ENCODE measurements at regions not wholly inside any gene's neighbourhood (a gene's known extent, or its start where the extent isn't known, plus 50 kb on each side); places are given as distances from the start of the nearest gene placed in this dataset.

GRCh38 chr10:44066527-44067255 lies 318.2 kb downstream of the CXCL12 start:
- TF ChIP-seq CTCF (IDR thresholded peaks at IDR 0.05; ENCODE audit: low read length, missing control alignments), result no peak
- no peak overlapping the region for H3K4me3 ChIP-seq (replicated peaks; ENCODE audit: low read depth, low read length)
- DNase-seq (ENCODE audit: low read depth), result no peak

GRCh38 chr10:44065788-44066526 lies 318.9 kb downstream of the CXCL12 start:
- DNase-seq (ENCODE audit: low read depth), result no peak
- H3K4me3 ChIP-seq (replicated peaks; ENCODE audit: low read depth, low read length), result no peak overlapping the region
- TF ChIP-seq CTCF (IDR thresholded peaks at IDR 0.05; ENCODE audit: low read length, missing control alignments), result no peak

GRCh38 chr10:44064987-44065787 lies 319.7 kb downstream of the CXCL12 start:
- no peak for TF ChIP-seq CTCF (IDR thresholded peaks at IDR 0.05; ENCODE audit: low read length, missing control alignments)
- no peak overlapping the region for H3K4me3 ChIP-seq (replicated peaks; ENCODE audit: low read depth, low read length)
- DNase-seq (ENCODE audit: low read depth), result no peak

- no peak overlapping the region for H3K4me3 ChIP-seq (replicated peaks; ENCODE audit: low read depth, low read length)
- TF ChIP-seq CTCF (IDR thresholded peaks at IDR 0.05; ENCODE audit: low read length, missing control alignments), result no peak
- no peak for DNase-seq (ENCODE audit: low read depth)
Observed at GRCh38 chr10:44064317-44064716, 320.6 kb downstream of the CXCL12 start.

GRCh38 chr10:44063686-44064085 lies 321.2 kb downstream of the CXCL12 start:
- no peak overlapping the region for H3K4me3 ChIP-seq (replicated peaks; ENCODE audit: low read depth, low read length)
- DNase-seq (ENCODE audit: low read depth), result no peak
- TF ChIP-seq CTCF (IDR thresholded peaks at IDR 0.05; ENCODE audit: low read length, missing control alignments), result no peak

GRCh38 chr10:44060719-44061118 lies 324.2 kb downstream of the CXCL12 start:
- no peak for DNase-seq (ENCODE audit: low read depth)
- H3K4me3 ChIP-seq (replicated peaks; ENCODE audit: low read depth, low read length), result no peak overlapping the region
- TF ChIP-seq CTCF (IDR thresholded peaks at IDR 0.05; ENCODE audit: low read length, missing control alignments), result no peak

Measured in fibroblast of pulmonary artery (primary cell).